GM18526 (cell line): ENCODE measurements at regions not wholly inside any gene's neighbourhood (a gene's known extent, or its start where the extent isn't known, plus 50 kb on each side); places are given as distances from the start of the nearest gene placed in this dataset.

Experiments
- POLR2A ChIP-seq: IDR thresholded peaks from 3 replicates; pipeline ENCODE4 v1.6.1; 2011; ENCODE audit not compliant: insufficient read length; ENCODE audit errors: extremely low read depth

- TF ChIP-seq POLR2A = no peak
Observed at GRCh38 chrX:1074755-1075154, 137.7 kb downstream of the CRLF2 start.

DNA sequence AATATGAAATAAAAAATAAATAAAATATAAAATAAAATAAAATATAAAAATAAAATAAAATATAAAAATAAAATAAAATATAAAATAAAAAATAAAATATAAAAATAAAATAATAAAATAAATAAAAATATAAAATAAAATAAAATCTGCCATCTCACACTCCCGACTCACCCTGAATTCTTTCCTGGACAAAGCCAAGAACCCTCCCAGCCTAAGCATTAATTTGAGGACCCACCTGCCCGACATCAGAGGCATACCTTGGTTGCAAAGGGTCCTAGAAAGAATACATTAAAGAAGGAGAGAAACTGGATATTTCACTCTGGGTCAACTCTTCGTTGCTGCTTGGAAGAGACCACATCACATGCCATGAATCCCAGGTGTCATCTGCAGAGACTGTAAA lies 138.3 kb downstream of the CRLF2 start:
- TF ChIP-seq POLR2A = no peak

DNA sequence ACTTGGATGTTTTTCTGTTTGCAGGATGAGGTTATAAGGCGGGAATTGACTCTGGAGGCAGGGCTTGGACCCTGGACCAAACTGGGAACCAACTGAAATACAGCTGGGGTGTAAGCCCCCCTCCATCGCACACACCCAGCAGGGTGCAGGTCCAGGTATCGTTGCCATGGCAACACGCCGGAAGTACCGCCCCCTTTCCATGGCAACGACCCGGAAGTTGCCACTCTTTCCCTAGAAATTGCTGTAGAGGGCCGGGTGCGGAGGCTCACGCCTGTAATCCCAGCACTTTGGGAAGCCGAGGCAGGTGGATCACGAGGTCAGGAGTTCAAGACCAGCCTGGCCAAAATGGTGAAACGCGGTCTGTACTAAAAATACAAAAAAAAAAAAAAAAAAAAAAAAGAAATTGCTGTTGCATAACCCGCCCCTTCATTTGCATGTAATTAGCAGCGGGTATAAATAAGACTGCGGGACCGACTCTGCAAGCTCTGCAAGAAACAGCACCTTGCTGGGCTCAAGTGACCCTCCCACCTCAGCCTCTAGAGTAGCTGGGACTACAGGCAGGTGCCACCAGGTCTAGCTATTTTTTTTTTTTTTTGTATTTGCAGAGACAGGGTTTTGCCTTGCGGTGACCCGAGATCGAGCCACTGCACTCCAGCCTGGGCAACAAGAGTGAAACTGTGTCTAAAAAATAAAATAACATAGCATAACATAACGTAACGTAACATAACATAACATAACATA lies 139.6 kb downstream of the CRLF2 start:
- TF ChIP-seq POLR2A = no peak

DNA sequence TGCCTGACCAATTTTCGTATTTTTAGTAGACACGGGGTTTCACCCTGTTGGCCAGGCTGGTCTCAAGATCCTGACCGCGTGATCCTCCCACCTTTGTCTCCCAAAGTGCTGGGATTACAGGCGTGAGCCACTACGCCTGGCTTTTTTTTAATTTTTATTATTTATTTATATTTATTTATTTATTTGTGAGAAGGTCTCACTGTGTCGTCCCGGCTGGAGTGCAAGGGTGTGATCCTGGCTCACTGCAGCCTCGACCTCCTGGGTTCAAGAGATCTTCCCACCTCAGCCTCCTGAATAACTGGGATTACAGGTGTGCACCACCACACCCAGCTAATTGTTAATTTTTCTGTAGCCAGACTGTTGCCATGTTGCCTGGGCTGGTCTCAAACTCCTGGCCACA lies 141.1 kb downstream of the CRLF2 start:
- TF ChIP-seq POLR2A = no peak

DNA sequence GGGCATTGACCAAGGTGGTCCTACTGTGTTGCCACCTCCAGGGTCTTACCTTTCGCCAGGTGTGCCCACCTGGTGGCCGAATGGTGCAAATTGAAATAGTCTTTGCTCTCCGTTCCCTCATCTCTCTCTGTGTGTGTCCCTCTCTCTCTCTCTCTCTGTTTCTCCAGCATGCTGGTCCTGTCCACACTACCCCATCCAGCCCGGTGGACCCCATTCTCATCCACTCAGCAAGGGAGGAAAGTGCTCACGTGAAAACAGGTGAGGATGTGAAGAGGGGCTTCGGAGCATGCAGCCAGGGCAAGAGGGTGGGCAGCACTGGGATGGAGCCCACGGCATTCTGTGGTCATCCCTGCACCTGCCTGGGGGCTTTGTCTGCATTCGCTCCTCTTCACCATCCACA lies 150.1 kb downstream of the CRLF2 start:
- TF ChIP-seq POLR2A = no peak

DNA sequence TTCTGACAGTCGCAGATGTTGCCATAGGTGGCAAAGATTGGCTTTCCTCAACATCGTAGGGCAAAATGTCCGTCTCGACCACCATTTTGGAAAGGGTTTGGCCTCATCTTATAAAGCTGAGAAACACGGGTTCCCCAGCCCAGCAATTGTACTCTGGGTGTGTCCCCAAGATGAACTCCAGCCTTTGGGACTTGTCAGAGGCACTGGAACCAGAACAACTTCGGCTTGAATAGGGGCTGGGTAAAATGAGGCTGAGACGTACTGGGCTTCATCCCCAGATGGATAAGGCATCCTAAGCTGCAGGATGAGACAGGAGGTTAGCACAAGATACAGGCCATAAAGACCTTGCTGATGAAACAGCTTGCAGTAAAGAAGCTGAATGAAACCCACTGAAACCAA lies 151.9 kb downstream of the CRLF2 start:
- TF ChIP-seq POLR2A = no peak

GRCh38 chrX:1059576-1060561 lies 152.6 kb downstream of the CRLF2 start:
- no peak for TF ChIP-seq POLR2A

DNA sequence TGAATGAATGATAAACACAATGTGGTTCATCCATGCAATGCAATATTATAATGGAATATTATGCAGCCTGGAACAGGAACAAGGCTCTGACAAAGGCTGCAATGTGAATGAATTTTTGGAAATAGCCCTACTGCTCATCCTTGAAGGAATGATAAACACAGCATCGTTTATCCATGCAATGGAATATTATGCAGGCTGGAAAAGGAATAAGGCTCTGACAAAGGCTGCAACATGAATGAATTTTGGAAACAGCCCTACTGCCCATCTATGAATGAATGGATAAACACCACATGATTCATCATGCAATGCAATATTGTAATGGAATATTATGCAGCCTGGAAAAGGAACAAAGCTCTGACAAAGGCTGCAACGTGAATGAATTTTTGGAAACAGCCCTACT lies 159.4 kb downstream of the CRLF2 start:
- TF ChIP-seq POLR2A = no peak

GRCh38 chrX:1052021-1052420 lies 160.4 kb downstream of the CRLF2 start:
- no peak for TF ChIP-seq POLR2A

GRCh38 chrX:1051421-1051820 lies 161.0 kb downstream of the CRLF2 start:
- TF ChIP-seq POLR2A = no peak

- no peak for TF ChIP-seq POLR2A
Observed at GRCh38 chrX:1045680-1046314, 166.7 kb downstream of the CRLF2 start.

GRCh38 chrX:1041091-1041490 lies 171.4 kb downstream of the CRLF2 start:
- no peak for TF ChIP-seq POLR2A

GRCh38 chrX:1035206-1035605 lies 177.2 kb downstream of the CRLF2 start:
- no peak for TF ChIP-seq POLR2A

DNA sequence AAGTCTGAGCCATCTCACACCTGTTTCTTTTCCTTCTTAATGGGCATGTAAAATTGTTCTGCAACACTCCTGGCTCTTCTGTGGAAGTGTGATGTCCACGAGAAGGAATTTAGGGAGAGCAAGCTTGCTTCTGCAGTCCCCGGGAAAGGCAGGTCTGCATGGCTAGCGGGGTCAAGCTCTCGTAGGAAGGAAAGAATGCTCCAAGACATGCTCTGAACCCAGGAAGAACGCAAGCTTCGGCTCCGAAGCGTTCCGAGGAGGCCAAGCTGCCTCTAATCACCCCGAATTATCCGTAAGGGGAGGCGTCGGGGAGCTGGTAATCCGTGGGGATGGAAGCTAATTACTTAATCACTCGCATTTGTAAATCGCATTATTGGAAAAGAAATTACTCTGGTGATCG lies 177.7 kb downstream of the CRLF2 start:
- no peak for TF ChIP-seq POLR2A

DNA sequence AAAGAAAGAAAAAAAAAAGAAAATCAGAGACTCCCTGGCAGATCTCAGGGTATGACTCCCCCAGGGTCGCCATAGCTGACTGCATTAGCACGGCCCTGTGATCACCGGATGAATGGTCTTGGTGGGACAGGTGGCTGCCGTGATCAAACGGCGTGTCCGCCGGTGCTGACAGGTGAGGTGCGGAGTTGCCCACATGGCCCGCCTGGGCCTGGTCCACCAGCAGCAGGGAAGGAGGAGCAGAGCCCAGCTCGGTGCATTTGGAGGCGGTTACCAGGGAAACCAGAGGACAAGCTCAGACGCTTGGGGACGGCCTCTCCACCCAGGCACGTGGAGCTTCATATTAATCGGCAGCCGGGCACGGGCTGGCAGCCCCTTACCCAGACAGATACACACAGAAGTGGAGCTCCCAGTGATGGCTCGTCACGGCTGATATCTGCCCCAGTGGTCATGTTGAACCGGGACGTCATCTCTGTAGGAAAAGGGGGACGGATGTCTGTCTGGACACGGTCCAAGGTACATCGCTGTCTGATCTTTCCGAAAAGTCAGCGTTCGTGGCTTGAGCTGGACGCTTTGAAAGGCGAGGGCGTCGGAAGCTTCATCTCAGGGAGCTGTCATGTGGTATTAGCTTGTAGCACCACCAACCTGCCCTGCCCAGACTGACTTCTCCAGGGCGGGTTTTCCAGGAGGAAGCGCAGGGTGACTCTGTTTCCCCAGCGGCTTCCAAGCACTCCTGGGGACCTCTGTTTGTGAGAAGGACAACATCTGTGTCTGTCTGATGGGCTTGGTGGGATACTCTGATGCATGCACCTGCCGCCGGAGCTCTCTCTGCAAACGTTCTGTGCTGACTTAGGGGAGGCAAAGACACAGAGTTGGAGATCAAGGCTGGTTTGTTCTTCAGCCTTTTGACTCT lies 180.7 kb downstream of the CRLF2 start:
- TF ChIP-seq POLR2A = no peak

DNA sequence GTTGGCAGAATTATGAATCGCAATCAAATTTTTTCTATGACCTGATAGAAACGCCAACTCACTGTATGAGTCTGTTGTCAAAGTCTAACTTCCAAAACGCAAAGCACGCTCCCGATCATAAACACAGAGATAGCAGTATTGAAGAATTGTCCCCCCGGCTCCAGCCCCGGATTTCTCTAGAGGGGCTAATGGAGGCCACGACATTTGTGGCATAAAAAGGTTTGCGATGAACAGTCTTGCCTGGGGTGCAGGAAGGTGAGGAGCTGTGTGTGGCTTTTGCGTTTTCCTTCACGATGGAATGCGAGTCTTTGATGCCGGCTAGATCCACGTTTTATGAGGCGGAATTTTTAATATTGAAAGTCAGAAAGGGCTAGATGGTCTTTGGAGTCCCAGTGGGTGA lies 183.0 kb downstream of the CRLF2 start:
- TF ChIP-seq POLR2A = no peak
